ENCODE measurements at regions not wholly inside any gene's neighbourhood (a gene's known extent, or its start where the extent isn't known, plus 50 kb on each side); places are given as distances from the start of the nearest gene placed in this dataset.

GRCh38 chr7:136063326-136063666, 86.1 kb upstream of the MTPN start:
- FAIRE-seq (no peak), DNase-seq (ENCODE audit: low read depth in 1 of 2, low spot score in 2 of 2) (no peak)
- H4K91ac ChIP-seq (replicated peaks; ENCODE audit: insufficient read length, low read length), result no peak overlapping the region
- no peak overlapping the region for H2BK5ac ChIP-seq (ENCODE audit: low read depth, low read length)
- H3K23ac ChIP-seq (ENCODE audit: insufficient read length), result no peak overlapping the region
- no peaks in the 10 kb centered on the region for H3K9me3 ChIP-seq (ENCODE audit: insufficient read depth in 2 of 2, low read depth in 1 of 2, low read length in 1 of 2)
- no peaks in the 10 kb centered on the region for H4K20me1 ChIP-seq (replicated peaks in 1 of 2; ENCODE audit: control insufficient read depth in 1 of 2, insufficient read depth in 2 of 2, low read length in 2 of 2)
- no peaks in the 10 kb centered on the region for H3K79me2 ChIP-seq (ENCODE audit: control insufficient read depth in 1 of 2, insufficient read depth in 2 of 2, low read length in 2 of 2)
- no peak overlapping the region for H3K4me2 ChIP-seq (ENCODE audit: insufficient read depth in 1 of 2, low read depth in 2 of 2, low read length in 2 of 2)
- no peaks in the 10 kb centered on the region for H3K79me1 ChIP-seq (ENCODE audit: low read depth, low read length)
- H2BK12ac ChIP-seq (ENCODE audit: low read depth, low read length), result no peak overlapping the region
- no peak overlapping the region for H3K14ac ChIP-seq (ENCODE audit: insufficient read length)
- H2BK120ac ChIP-seq (replicated peaks; ENCODE audit: low read depth, low read length), result no peak overlapping the region
- POLR2A ChIA-PET (ENCODE audit: partially characterized antibody), result no interaction called here
- H4K8ac ChIP-seq (ENCODE audit: extremely low read depth, insufficient read depth, low read length), result no peak overlapping the region
- CTCF ChIA-PET (ENCODE audit: partially characterized antibody), result interaction anchor here (0.8 kb wide), 1 partner anchor 15 kb away, joined by 3 read pairs; no protein-coding TSS in a partner anchor
- no peak overlapping the region for H2BK15ac ChIP-seq (ENCODE audit: low read length)
- no peak overlapping the region for H2AFZ ChIP-seq (ENCODE audit: low read length)
- H3K9ac ChIP-seq (replicated peaks in 1 of 4; ENCODE audit: extremely low read depth in 1 of 4, low read depth in 3 of 4, low read length in 3 of 4), result no peak overlapping the region
- H4K5ac ChIP-seq (ENCODE audit: insufficient read length, low read depth, low read length), result no peak overlapping the region
- H3K27me3 ChIP-seq (replicated peaks in 1 of 4; ENCODE audit: control insufficient read depth in 3 of 4, extremely low read depth in 1 of 4, insufficient read depth in 3 of 4, low read length in 3 of 4), result no peaks in the 10 kb centered on the region
- H3K18ac ChIP-seq (ENCODE audit: extremely low read depth, low read length), result no peak overlapping the region
- no peak overlapping the region for H3K4ac ChIP-seq (replicated peaks; ENCODE audit: insufficient read length, low read depth, low read length)
- H3K36me3 ChIP-seq (ENCODE audit: control insufficient read depth in 2 of 4, insufficient read depth in 4 of 4, low read length in 3 of 4), result no peaks in the 10 kb centered on the region
- no peaks in the 10 kb centered on the region for H3K23me2 ChIP-seq (ENCODE audit: low read depth, low read length)
- H2AK5ac ChIP-seq (ENCODE audit: low read depth, low read length), result no peak overlapping the region
- no peak overlapping the region for H3K27ac ChIP-seq (ENCODE audit: low read depth, low read length)
- no peaks in the 10 kb centered on the region; a peak in 1 of 7 replicates for H3K4me1 ChIP-seq (replicated peaks in 1 of 4; ENCODE audit: control insufficient read depth in 3 of 4, insufficient read depth in 4 of 4, low read length in 3 of 4)
- no peak overlapping the region for H3K4me3 ChIP-seq (ENCODE audit: extremely low read depth in 1 of 4, insufficient read depth in 2 of 4, low read depth in 3 of 4, low read length in 4 of 4)
- H3K56ac ChIP-seq (replicated peaks; ENCODE audit: insufficient read length, low read depth, low read length), result no peak overlapping the region
- WGBS, 2 experiments (ENCODE audit: extremely low coverage in 1 of 2, insufficient coverage in 1 of 2, insufficient read length in 1 of 2, insufficient replicate concordance in 2 of 2, low coverage in 1 of 2, low lambda C conversion rate in 2 of 2, missing lambda C conversion rate in 1 of 2), result 93% methylated on average over 3 of the region's 3 CpGs; no CpG with 5 or more reads in 1 of the 2 experiments
- H2BK20ac ChIP-seq (ENCODE audit: low read length), result no peak overlapping the region
- TF ChIP-seq SIRT6 (IDR thresholded peaks at IDR 0.05; ENCODE audit: low read length) (no peak), CHD1 (IDR thresholded peaks at IDR 0.05; ENCODE audit: low read depth, low read length) (no peak), ZNF274 (IDR thresholded peaks at IDR 0.05; ENCODE audit: borderline replicate concordance, extremely low read depth, low read length) (no peak), KDM5A (IDR thresholded peaks at IDR 0.05; ENCODE audit: low read length) (no peak), KDM4A (IDR thresholded peaks at IDR 0.05; ENCODE audit: low read depth, low read length, severe bottlenecking) (no peak), USF2 (IDR thresholded peaks at IDR 0.05; ENCODE audit: low read length) (no peak), TCF12 (IDR thresholded peaks at IDR 0.05; ENCODE audit: low read depth, low read length) (no peak), CEBPB (IDR thresholded peaks at IDR 0.05; ENCODE audit: low read depth, low read length) (no peak), CTCF (IDR thresholded peaks at IDR 0.05; ENCODE audit: control extremely low read depth in 1 of 3, insufficient read depth in 1 of 3, low read depth in 1 of 3, low read length in 3 of 3) (no peak), NRF1 (IDR thresholded peaks at IDR 0.05; ENCODE audit: low read depth, low read length) (no peak), TEAD4 (IDR thresholded peaks at IDR 0.05; ENCODE audit: low read depth, low read length) (no peak), TAF1 (IDR thresholded peaks at IDR 0.05; ENCODE audit: low read depth, low read length) (no peak), SP1 (IDR thresholded peaks at IDR 0.05; ENCODE audit: low read depth, low read length) (no peak)
